GM12873 (cell line): ENCODE measurements at regions not wholly inside any gene's neighbourhood (a gene's known extent, or its start where the extent isn't known, plus 50 kb on each side); places are given as distances from the start of the nearest gene placed in this dataset.

Source experiments
- CTCF ChIP-seq: IDR thresholded peaks from 2 replicates; pipeline ENCODE4 v1.5.1; 2012; ENCODE audit warnings: low read depth, mild to moderate bottlenecking, moderate library complexity, low read length, control low read depth; ENCODE audit not compliant: insufficient read depth; ENCODE audit errors: missing control alignments

GRCh38 chr1:60229821-60230220 is 156.3 kb upstream of the C1orf87 start:
- TF ChIP-seq CTCF: no peak

- no peak for TF ChIP-seq CTCF
Observed at GRCh38 chr1:60228041-60228491, 154.5 kb upstream of the C1orf87 start.

GRCh38 chr1:60227601-60228000 is 154.0 kb upstream of the C1orf87 start:
- no peak for TF ChIP-seq CTCF

GRCh38 chr1:60225486-60225885 is 151.9 kb upstream of the C1orf87 start:
- no peak for TF ChIP-seq CTCF

- TF ChIP-seq CTCF: no peak
Observed at GRCh38 chr1:60224523-60224922, 151.0 kb upstream of the C1orf87 start.

- no peak for TF ChIP-seq CTCF
Observed at GRCh38 chr1:60223158-60223557, 149.6 kb upstream of the C1orf87 start.

- TF ChIP-seq CTCF: no peak
Observed at GRCh38 chr1:60222360-60223115, 149.0 kb upstream of the C1orf87 start.
